ENCODE measurements at regions not wholly inside any gene's neighbourhood (a gene's known extent, or its start where the extent isn't known, plus 50 kb on each side); places are given as distances from the start of the nearest gene placed in this dataset.

GRCh38 chr9:99592834-99593574 is 228.7 kb upstream of the NR4A3 start:
- Histone ChIP-seq H3K4me3 (no peak overlapping the region), H3K9ac (ENCODE audit: insufficient read depth in 1 of 2, low read length in 2 of 2) (no peak overlapping the region), H3K4me1 (ENCODE audit: control insufficient read depth in 5 of 5, insufficient read depth in 5 of 5, low read length in 5 of 5) (peaks cover 0 to 3% (median 0%) of the 10 kb centered on the region in 5 donors), H3K9me3 (ENCODE audit: control insufficient read depth in 4 of 4, insufficient read depth in 3 of 4, low read length in 3 of 4) (no peaks in the 10 kb centered on the region), H3K27me3 (ENCODE audit: control insufficient read depth in 3 of 3, insufficient read depth in 3 of 3, low read length in 2 of 3) (no peaks in the 10 kb centered on the region), H3K27ac (ENCODE audit: low read depth in 1 of 2, low read length in 1 of 2) (no peak overlapping the region), H3K36me3 (ENCODE audit: control insufficient read depth in 4 of 4, insufficient read depth in 4 of 4, low read length in 4 of 4) (no peaks in the 10 kb centered on the region)
- ATAC-seq (ENCODE audit: insufficient read depth, low FRiP score) (no peak), DNase-seq (no peak)
- 69 to 78% methylated on average over 4 of the region's 4 CpGs for WGBS, 2 donors
- TF ChIP-seq CTCF (IDR thresholded peaks at IDR 0.05; ENCODE audit: control extremely low read depth, extremely low read depth) = no peak

GRCh38 chr9:99593610-99594009 is 228.1 kb upstream of the NR4A3 start:
- TF ChIP-seq CTCF (IDR thresholded peaks at IDR 0.05; ENCODE audit: control extremely low read depth, extremely low read depth) = no peak
- H3K27ac ChIP-seq (ENCODE audit: low read depth in 1 of 2, low read length in 1 of 2) = no peak overlapping the region
- DNase-seq = no peak
- no peaks in the 10 kb centered on the region for H3K27me3 ChIP-seq (ENCODE audit: control insufficient read depth in 3 of 3, insufficient read depth in 3 of 3, low read length in 2 of 3)
- no peaks in the 10 kb centered on the region for H3K36me3 ChIP-seq (ENCODE audit: control insufficient read depth in 4 of 4, insufficient read depth in 4 of 4, low read length in 4 of 4)
- H3K9me3 ChIP-seq (ENCODE audit: control insufficient read depth in 4 of 4, insufficient read depth in 3 of 4, low read length in 3 of 4) = no peaks in the 10 kb centered on the region
- no peak for ATAC-seq (ENCODE audit: insufficient read depth, low FRiP score)
- WGBS, 2 donors = 71% methylated on average over 2 of the region's 2 CpGs
- peaks cover 0 to 3% (median 0%) of the 10 kb centered on the region in 5 donors for H3K4me1 ChIP-seq (ENCODE audit: control insufficient read depth in 5 of 5, insufficient read depth in 5 of 5, low read length in 5 of 5)
- H3K9ac ChIP-seq (ENCODE audit: insufficient read depth in 1 of 2, low read length in 2 of 2) = no peak overlapping the region
- no peak overlapping the region for H3K4me3 ChIP-seq

- no peak for TF ChIP-seq CTCF (IDR thresholded peaks at IDR 0.05; ENCODE audit: control extremely low read depth, extremely low read depth)
- no peak overlapping the region for H3K9ac ChIP-seq (ENCODE audit: insufficient read depth in 1 of 2, low read length in 2 of 2)
- no peak overlapping the region for H3K27ac ChIP-seq (ENCODE audit: low read depth in 1 of 2, low read length in 1 of 2)
- H3K4me1 ChIP-seq (ENCODE audit: control insufficient read depth in 5 of 5, insufficient read depth in 5 of 5, low read length in 5 of 5) = peaks cover 0 to 3% (median 0%) of the 10 kb centered on the region in 5 donors
- H3K27me3 ChIP-seq (ENCODE audit: control insufficient read depth in 3 of 3, insufficient read depth in 3 of 3, low read length in 2 of 3) = no peaks in the 10 kb centered on the region
- H3K9me3 ChIP-seq (ENCODE audit: control insufficient read depth in 4 of 4, insufficient read depth in 3 of 4, low read length in 3 of 4) = no peaks in the 10 kb centered on the region
- WGBS, 2 donors = 80 to 89% methylated on average over 4 of the region's 4 CpGs
- no peak for ATAC-seq (ENCODE audit: insufficient read depth, low FRiP score)
- H3K4me3 ChIP-seq = no peak overlapping the region
- peak in 1 of 3 donors; percentile 8 for DNase-seq
- H3K36me3 ChIP-seq (ENCODE audit: control insufficient read depth in 4 of 4, insufficient read depth in 4 of 4, low read length in 4 of 4) = no peaks in the 10 kb centered on the region
Measured at GRCh38 chr9:99594056-99594780, 227.5 kb upstream of the NR4A3 start.
